GM21367 (cell line): ENCODE measurements at regions not wholly inside any gene's neighbourhood (a gene's known extent, or its start where the extent isn't known, plus 50 kb on each side); places are given as distances from the start of the nearest gene placed in this dataset.

Experiments
- ATAC-seq: cut with Tn5 transposase; IDR thresholded peaks from one replicate; pipeline ENCODE4 v1.9.1; 2021; ENCODE audit not compliant: unreplicated experiment

DNA sequence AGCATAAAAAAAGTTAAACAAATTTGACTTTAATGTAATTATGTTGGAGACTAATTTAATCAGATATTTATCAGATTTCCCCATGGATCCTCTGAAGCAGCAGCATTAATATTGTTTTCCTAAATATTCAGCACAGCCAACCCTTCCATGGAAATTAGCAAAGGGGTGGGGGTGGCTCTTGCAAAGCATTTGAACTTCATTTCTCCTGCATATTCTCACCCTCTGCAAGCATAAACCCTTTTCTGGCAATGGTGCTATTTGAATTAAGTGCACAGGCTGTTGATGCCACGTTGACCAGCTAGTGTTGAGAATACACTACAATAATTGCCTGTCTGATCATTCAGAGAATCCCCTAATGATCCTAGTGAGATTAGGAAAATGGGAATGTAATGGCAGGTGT is 488.1 kb upstream of the KLF12 start:
- ATAC-seq: no peak

DNA sequence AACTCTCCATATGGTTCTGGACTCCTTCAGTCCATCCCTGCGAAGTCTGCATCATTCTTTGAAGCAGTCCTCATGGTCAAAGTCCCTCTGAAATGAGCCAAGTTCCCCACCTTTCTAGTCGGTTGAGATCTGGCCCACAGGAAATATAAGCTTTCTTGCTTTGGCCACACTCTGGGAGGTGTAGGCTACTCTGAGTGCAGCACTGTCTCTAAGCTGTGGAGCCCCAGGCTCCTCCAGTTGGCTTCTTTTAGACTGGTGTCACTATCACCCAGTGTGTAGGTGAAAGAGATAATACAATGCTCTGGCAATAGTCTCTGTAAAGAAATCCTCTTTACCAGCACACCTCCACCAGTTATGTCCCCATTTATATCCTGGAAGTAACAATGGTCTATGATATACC is 486.5 kb upstream of the KLF12 start:
- no peak for ATAC-seq

DNA sequence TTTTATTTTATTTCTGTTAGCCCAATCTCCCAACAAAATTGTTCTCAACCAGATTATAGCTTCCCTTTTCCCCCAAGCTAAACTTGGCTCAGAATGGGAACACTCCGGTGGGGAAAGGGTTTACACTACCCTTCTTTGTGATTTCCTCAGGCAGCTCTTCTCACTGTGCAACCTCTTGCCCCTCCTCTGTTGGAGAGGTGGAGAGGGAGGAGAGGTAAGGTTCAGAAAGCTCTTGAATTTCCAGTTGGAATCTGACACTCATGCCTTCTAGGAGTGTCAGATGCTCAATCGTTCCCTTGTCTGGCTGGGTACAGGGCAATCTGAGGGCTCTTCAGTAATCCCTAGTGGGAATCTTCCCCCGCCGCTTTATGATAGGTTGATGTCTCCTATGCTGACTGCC is 486.1 kb upstream of the KLF12 start:
- no peak for ATAC-seq

DNA sequence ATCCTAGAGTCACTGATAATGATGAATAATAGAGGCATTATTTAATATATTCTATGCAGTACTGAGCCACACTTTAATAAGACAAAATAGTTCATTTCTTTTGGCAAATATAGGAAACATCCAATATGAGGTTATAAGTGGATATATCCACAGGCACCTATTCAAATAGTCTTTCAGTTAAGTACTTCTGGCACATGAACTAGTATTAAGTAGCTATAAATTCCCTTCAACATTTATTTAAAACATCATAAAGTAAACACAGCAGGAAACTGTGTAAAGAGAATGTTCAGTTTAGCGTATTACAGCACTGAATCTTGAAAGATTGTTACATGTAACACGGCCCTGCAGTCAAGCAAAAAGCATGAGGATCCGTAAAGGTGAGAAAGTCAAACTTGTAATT is 463.3 kb upstream of the KLF12 start:
- ATAC-seq: no peak

DNA sequence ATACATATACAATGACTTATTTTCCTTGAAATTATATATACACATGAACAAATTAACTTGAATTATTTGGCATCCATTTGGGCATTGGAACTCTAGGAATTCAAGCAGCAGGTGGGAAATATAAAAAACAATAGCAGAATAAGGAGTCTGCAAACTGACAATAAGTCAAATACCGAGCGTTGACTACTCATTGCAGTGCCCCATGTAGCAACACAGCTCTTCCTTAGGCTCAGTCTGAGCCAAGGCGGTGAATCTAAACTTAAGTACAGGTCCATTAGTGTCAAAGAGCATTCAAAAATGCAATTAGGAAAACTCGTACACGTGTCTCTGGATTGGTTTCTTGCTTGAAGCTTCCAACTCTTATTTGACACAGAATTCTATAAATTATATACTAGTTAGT is 462.5 kb upstream of the KLF12 start:
- ATAC-seq: no peak

DNA sequence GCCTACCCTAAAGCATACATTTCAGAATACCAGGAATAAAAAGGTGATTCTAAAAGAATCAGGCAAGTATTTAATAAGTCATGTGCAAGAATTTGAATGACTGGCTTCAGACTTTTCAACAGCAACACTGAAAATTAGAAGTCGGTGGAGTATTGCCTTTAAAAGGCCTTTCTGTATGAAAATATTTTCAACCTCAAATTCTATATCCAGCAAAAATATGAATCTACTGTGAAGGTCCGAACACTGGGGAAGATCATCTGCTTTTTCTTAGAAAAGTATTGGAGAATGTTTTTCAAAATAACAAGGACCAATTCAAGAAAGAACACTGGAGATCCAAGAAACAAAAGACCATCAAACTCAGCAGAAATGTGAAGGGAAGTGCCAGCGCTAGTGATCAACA is 459.5 kb upstream of the KLF12 start:
- ATAC-seq: no peak

DNA sequence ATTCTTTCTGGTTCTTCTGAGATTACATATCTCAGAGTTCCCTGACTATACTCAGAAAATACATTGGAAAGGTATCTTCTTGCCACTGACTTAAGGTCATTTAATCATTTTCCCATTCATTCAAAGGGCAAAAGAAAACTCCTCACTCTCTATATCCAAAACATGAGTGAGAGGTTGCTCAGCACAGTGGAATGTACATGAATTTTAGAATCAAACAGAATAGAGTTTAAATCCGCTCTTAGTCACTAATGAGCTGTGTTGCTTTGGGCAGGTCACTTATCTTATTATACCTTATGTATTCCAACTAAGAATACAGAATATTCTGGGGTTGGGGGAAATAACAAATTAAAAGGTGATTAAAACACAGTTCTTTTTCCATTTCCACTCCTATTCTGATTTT is 452.6 kb upstream of the KLF12 start:
- no peak for ATAC-seq

DNA sequence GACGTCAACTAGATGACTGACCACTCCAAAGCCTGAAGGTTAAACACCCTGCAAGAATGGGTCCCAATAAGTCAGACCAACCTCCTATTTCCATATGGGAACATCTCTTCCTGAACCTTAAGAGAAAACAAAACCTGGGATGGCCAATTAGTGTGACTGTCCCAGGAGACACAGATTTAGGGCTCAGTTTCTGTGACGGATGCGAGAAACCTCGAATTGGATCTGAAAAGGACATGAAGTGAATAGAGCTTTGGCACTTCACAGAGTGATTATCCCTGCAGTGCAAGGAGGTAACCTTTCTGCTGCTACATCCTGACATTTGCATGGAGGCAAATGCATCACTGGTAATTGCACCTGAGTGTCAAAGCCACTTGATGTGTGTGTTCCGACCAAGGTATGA is 442.2 kb upstream of the KLF12 start:
- no peak for ATAC-seq

DNA sequence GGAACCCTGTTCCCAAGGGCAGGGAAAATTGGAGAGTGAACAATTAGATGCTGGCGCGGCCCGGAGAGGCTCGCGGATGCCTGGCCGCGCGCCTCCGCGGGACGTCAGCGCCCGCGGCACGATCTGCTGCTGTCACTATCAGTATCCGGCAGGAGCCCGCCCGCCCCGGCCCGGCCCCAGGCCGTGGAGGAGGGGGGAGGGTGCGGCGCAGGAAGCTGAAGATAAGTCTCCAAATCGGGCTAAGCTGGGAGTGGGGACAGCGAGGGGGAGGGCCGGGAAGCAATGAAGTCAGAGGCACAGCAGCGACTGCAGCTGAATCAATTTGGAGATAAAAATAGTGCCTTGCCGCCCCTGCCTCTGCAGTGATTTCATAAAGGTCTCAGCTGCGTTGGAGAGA is 441.5 kb upstream of the KLF12 start:
- no peak for ATAC-seq

DNA sequence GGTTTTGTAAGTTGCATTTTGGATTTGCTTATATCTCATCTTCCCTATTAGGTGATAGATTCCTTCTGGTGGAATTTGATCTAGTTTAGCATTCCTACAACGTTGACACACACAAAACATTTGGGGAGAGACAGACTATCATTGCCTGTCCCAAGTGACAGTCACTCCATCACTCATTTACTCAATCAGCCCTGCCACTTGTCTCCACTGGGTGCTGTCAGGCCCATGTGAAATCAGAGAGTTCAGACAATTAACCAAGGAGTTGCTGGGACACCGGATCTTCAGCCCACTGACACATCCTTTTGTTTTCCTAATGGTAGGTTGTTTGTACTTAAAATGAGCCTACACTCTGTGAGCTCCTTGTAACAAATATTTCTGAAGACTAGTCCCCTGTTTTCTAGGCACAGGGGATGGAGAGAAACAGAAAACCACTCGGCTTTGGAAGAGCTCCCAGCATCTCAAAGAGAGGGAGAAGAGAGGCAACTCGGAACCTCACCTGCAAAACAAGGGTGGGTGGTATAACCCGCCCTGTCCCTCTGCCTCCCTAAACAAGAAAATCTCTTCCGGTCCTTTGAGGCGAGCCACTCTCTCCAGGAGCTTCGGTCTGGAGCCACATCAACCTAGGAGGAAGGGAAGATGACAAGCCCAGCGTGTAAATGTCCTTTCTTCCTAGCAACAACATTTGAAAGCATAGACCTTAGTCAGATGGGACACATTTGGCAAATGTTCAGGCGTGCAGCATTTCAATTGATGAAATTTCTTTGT is 440.9 kb upstream of the KLF12 start:
- ATAC-seq: no peak

DNA sequence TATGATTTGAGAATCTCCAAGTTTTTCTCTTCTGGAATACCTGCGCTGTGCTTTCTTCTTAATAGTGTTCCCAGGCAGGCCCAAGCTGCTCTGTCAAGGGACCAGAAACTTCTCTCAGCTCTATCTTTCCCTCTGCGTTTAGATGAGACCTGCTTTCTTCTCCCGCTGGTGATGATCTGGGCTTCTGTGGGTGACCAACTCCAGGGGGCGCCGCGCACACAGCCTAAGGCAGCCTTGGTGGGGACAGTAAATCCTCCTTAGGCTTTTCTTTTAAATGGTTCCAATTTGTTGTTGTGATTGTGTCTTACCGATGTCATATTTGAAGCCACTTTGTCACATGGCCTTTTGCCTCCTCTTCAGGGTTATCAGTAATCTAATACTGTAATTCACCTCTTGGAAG is 439.4 kb upstream of the KLF12 start:
- ATAC-seq: no peak

DNA sequence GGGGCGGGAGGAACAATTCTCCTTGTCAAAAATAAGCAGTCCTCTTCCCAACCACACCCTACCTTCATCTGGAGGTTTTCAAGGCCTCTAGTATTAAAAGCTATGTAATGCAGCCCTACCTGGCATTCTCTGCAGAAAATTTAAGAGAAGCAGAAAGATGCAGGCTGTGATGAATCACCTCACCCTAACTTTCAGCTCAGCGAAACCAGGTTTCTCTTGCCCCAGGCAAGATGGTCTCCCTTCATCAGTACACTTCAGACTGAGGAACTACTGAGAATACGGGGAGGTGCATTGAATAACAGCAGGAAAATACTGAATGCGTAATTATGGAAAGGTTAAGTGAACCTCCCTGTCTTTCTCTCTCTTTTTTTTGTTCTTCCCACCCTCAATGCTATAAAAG is 437.6 kb upstream of the KLF12 start:
- no peak for ATAC-seq

DNA sequence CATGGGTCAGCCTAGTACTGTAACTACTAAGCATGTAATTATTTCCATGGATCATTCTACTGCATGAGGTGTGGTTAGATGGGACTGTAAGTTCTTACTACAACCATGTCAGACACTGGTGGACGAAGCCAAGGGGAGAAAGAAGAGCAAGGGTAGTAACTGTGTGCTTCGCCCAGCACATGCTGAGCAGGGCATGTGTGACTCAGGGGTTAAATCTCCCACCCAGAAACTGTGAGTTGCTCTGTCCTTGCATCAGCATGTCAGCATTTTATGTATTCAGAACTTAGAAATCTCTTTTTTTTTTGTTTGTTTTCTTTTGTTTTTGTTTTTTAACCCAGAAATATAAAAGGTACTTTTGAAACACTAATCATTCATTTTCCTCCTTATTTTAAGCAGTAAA is 436.6 kb upstream of the KLF12 start:
- no peak for ATAC-seq

DNA sequence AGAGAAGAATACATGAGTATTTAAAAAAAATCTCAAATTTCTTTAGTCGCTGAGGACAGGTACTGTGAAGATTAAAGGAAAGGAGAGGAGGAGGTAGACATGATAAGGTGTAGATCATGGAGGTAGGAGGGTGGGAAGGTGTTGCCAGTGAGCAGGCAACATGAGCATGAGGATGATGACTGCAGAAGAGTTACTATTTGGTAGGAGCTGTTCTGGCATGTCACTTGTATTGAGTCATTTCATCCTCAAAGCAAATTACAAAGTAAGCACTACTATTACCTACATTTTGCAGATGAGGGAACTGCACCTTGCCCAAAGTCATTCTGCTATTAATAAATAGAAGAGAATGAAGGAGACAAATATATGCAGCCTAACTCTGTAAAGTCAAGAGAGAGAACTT is 435.8 kb upstream of the KLF12 start:
- ATAC-seq: no peak

DNA sequence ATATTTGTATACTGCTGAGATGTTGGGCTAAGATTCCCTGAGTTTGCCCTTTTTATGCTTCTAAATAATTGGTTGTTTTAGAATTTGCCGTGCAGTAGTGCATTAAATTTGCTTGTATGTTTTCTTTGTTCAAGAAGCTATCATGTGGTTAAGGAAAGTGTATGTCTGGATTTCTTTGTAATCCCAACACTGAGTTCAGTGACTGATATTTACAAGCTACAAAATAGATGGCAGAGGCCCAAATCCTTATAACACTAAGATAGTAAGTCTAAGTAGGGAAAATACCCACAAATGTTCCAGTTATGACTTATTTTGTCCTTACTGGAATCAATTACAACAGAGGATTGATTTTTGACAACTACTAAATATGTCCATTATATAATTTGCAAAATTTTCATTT is 435.0 kb upstream of the KLF12 start:
- no peak for ATAC-seq

DNA sequence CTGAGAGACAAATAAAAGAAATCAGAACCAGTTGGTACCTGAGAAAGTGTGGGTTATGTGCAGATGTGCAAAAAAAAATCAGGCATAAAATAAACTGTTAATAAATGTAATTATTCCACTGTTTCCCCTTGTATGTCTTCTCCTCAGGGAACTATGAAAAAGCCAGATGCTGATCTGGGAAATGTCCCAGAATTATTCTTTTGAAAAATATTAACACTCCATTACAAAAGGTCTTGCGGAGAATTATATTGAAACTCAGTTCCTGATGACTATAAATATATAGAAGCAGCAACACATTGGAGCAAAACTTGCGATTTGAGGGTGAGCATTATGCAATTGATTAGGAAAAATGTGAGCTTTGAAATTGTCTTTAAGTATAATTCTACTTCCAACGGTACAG is 433.3 kb upstream of the KLF12 start:
- no peak for ATAC-seq

DNA sequence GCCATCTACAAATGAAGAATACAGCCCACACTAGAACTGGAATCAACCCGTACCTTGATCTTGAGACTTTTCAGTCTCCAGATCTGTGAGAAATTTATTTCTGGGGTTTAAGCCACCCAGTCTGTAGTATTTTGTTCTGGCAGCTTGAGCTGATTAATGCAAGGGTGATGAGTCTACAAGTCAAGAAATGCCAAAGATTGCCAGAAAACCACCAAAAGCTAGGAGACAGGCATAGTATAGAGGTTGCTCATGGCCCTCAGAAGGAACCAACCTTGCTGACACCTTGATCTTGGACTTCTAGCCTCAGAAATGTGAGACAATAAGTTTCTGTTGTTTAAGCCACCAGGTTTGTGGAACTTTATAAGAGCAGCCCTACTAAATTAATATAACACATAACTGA is 428.2 kb upstream of the KLF12 start:
- ATAC-seq: no peak

DNA sequence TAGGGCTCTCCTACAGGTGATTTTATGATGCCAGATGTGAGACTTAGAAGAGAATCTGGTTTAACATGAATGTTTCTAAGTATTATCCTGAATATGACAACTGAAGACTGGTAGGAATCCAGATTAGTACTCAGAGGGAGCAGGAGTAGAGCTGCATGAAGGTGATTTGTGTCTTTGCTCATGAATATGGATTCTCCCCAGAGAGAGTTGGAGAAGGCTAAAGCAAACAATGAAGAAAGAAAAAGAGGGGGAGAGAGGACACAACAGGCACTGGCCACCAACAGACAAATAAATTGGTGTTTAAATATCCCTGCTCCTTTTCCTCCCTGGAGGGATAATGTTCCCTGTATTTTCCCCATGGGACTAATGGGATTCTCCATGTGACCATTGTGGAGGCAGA is 427.0 kb upstream of the KLF12 start:
- no peak for ATAC-seq

DNA sequence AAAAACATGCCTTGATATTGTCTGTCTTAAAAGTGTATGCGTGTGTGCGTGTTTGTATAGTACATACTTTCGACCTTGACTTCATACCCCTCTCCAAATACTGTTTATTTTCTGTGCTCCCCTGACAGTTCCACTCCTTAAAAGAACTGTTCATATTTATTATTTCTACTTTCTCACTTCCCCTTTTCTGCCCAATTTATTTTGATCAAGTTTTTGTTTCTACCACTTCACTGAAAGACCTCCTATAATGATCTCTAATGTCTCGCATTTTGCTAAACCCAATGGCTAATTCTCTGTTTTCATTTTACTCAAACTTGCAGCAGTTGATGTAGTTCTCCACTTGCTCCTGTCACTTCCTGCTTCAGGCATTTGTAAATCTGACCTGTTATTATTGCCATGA is 426.1 kb upstream of the KLF12 start:
- ATAC-seq: peak; percentile 75

DNA sequence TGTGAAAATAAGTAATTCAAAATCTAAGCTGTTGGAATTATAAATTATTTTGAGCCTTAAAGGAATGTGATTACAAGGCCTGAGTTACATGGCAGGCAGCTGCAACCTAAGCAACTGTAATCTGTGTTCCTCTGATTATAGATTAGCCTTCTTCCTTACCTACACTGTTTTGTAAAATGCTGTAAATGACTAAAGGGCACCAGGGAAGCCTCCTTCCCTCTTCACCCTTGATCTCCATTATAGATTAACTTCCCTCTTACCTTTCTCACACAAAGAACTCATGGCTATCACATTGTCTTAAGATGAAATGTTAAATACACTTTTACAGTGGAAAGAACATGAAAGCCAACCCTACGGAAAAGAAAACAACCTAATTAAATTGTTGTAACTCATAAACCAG is 423.7 kb upstream of the KLF12 start:
- ATAC-seq: no peak

DNA sequence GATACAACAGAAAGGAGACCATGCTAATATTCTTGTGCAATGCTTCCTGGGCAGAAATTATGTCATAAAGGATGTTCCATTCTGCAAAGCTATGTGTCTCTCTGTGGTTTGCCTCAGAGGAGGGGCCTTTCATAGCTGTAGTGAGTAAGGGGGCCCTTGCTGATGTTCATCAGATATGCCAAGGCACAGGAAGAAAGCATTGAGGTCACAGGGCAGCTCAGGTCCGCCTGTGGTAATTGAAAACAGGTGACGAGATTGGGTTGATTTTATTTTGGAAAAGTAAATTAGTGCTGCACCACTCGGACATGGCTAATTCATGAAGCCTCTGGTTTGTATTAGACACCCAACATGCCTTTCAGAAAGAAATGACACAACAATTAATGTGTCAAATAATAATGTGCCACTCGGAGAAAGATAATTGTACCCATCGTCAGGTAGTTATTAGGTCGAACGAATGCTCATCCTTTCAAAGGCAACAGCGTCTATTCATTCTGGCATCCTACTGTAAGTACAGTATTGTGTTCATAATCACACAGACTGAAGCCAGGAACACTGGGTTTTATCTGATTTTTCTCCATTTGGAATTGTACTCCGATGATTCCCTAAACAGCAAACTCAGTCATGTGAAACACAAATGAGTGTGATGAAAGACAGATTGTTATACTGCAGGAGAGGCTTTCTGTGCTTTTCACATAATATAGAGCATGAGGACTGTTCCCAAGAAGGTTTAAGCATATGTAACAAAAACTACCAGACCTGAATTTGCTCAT is 421.6 kb upstream of the KLF12 start:
- no peak for ATAC-seq

DNA sequence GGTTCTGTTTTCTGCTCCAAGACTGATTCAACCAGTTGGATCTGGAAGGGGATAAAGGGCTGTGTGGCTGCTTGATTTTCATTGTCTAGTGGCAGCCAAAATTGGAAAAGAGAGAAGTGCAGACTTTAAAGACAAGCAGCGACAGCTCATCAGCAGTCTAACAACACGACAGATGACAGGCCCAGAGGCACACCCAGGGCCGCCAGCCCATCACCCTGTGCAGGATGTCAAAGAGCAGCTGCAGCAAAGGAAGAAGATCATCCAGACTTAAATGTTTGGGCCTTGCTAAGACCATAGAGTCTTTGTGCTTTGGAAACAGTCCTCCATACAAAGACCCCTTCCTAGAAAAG is 421.0 kb upstream of the KLF12 start:
- ATAC-seq: no peak
